ENCODE measurements at regions not wholly inside any gene's neighbourhood (a gene's known extent, or its start where the extent isn't known, plus 50 kb on each side); places are given as distances from the start of the nearest gene placed in this dataset.

- TF ChIP-seq, protein P1, sequence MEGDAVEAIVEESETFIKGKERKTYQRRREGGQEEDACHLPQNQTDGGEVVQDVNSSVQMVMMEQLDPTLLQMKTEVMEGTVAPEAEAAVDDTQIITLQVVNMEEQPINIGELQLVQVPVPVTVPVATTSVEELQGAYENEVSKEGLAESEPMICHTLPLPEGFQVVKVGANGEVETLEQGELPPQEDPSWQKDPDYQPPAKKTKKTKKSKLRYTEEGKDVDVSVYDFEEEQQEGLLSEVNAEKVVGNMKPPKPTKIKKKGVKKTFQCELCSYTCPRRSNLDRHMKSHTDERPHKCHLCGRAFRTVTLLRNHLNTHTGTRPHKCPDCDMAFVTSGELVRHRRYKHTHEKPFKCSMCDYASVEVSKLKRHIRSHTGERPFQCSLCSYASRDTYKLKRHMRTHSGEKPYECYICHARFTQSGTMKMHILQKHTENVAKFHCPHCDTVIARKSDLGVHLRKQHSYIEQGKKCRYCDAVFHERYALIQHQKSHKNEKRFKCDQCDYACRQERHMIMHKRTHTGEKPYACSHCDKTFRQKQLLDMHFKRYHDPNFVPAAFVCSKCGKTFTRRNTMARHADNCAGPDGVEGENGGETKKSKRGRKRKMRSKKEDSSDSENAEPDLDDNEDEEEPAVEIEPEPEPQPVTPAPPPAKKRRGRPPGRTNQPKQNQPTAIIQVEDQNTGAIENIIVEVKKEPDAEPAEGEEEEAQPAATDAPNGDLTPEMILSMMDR (IDR thresholded peaks at IDR 0.05), result no peak
- H3K9me3 ChIP-seq, result no peaks in the 10 kb centered on the region
- H3K4me3 ChIP-seq, result no peak overlapping the region
- intact Hi-C loops (cut with DNase I; ENCODE audit: low total_unique reads), result no loop called here
- H3K36me3 ChIP-seq, result no peaks in the 10 kb centered on the region
- H3K4me1 ChIP-seq, result no peaks in the 10 kb centered on the region
- H3K27ac ChIP-seq, result no peak overlapping the region
- H3K27me3 ChIP-seq, result no peaks in the 10 kb centered on the region
- DNase-seq, result no peak
Observed at GRCh38 chr18:28690836-28691495, 514.0 kb upstream of the CDH2 start.

- H3K27ac ChIP-seq, result no peak overlapping the region
- DNase-seq, result no peak
- H3K36me3 ChIP-seq, result no peaks in the 10 kb centered on the region
- no peaks in the 10 kb centered on the region for H3K4me1 ChIP-seq
- H3K27me3 ChIP-seq, result no peaks in the 10 kb centered on the region
- TF ChIP-seq, protein P1 (IDR thresholded peaks at IDR 0.05), result no peak
- H3K9me3 ChIP-seq, result no peaks in the 10 kb centered on the region
- no peak overlapping the region for H3K4me3 ChIP-seq
- intact Hi-C loops (cut with DNase I; ENCODE audit: low total_unique reads), result no loop called here
Observed at GRCh38 chr18:28690100-28690499, 513.2 kb upstream of the CDH2 start.

- Histone ChIP-seq H3K4me1 (no peaks in the 10 kb centered on the region), H3K27me3 (no peaks in the 10 kb centered on the region), H3K36me3 (no peaks in the 10 kb centered on the region), H3K4me3 (no peak overlapping the region), H3K27ac (no peak overlapping the region), H3K9me3 (no peaks in the 10 kb centered on the region)
- no peak for DNase-seq
- intact Hi-C loops (cut with DNase I; ENCODE audit: low total_unique reads), result no loop called here
- TF ChIP-seq, protein P1 (IDR thresholded peaks at IDR 0.05), result no peak
Observed at GRCh38 chr18:28689588-28689987, 512.7 kb upstream of the CDH2 start.

DNA sequence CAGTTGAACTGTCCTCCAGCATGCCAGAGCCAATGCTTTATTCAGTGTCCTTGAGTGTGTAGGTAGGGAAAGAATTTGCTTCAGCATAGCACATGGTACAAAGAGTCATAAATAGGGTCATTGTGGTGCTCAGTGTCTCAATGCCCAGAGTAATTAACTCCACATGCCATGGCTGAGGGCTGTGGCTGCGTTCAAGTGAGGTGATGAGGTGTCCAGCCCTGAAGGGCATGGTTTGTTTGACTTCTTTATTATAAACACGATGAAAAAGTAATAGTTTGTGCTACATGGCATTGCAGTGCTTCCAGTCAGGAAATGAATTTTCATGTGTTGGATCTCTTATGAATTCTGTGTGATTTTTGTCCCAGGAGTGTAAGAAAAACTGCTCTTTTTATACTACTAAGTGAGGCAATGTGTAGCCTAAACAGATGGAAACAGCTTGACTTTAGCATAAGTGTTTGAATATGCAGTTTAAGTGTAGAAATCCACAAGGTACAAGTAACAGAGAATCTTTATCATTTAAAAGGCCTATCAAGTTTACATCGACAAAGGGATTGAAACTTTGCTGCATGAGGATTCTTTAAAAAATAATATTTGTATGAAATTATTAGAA lies 507.9 kb upstream of the CDH2 start:
- no peak for DNase-seq
- no peaks in the 10 kb centered on the region for H3K27me3 ChIP-seq
- no peaks in the 10 kb centered on the region for H3K36me3 ChIP-seq
- H3K27ac ChIP-seq, result no peak overlapping the region
- TF ChIP-seq, protein P1 (IDR thresholded peaks at IDR 0.05), result no peak
- intact Hi-C loops (cut with DNase I; ENCODE audit: low total_unique reads), result no loop called here
- no peaks in the 10 kb centered on the region for H3K4me1 ChIP-seq
- H3K9me3 ChIP-seq, result no peaks in the 10 kb centered on the region
- H3K4me3 ChIP-seq, result no peak overlapping the region

GRCh38 chr18:28682912-28683311 lies 506.0 kb upstream of the CDH2 start:
- no peak for DNase-seq
- Histone ChIP-seq H3K27ac (no peak overlapping the region), H3K27me3 (no peaks in the 10 kb centered on the region), H3K4me3 (no peak overlapping the region), H3K36me3 (no peaks in the 10 kb centered on the region), H3K4me1 (no peaks in the 10 kb centered on the region), H3K9me3 (no peaks in the 10 kb centered on the region)
- intact Hi-C loops (cut with DNase I; ENCODE audit: low total_unique reads), result no loop called here
- TF ChIP-seq, protein P1 (IDR thresholded peaks at IDR 0.05), result no peak

All from tibial artery (tissue), 4 donors.